ENCODE measurements at regions not wholly inside any gene's neighbourhood (a gene's known extent, or its start where the extent isn't known, plus 50 kb on each side); places are given as distances from the start of the nearest gene placed in this dataset.

DNA sequence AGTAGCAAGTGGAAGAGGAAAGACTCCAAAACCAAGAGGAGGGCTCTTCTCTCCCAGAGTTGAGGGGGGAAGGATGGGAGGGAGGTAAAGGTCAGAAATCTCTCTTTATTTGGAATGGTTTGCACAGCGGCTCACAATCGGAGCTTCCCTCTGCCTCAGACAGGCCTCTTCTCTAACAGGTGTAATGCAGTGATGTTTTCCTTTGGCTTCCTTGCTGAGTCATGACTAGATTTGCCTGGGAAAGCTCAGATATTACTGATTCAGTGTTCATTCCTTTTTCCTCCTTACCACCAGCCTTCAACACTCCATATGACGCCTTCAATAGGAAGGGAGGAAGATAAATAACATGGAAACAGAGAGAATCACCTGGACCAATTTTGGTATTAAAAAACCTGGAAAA, 136.6 kb downstream of the RNF152 start:
- no peak for DNase-seq

DNA sequence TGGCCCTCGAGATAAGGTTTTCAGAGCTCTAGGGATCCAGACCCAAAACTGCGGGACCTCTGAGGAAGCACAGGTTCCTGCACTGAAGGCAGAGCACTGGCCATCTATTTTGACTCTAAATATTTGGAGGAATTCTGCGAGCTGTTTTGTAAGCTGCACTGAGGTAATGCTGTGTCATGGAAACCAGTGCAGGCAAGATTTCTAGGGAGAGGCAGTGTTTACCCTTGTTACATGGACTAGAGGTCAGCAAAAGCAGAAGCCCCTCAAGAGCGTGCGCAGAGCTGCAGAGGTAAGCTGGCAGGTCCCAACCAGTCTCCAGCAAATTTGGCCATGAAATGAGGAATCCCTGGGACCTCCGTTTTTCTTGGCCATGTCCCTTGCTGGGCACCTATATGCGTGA, 137.3 kb downstream of the RNF152 start:
- DNase-seq: no peak

DNA sequence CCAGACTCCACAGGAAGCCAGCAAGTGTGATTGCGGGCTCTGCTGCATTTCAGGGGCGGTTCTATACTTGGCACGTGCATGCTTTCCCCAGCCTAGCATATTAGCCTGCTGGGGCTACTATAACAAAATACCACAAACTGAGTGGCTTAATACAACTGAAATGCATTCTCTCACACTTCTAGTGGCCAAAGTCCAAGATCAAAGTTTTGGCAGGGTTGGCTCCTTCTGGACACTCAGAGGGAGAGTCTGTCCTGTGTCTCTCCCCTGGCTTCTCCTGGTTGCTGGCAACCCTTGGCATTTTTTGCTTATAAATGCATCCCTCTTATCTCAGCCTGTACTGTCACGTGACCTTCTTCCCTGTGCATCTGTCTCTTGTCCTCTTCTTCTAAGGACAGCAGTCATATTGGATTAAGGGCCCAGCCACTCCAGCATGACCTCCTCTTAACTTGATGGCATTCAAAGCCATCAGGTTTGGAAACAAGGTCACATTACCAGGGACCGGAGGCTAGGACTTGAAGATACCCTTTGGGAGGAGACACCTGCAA, 138.7 kb downstream of the RNF152 start:
- DNase-seq: no peak

DNA sequence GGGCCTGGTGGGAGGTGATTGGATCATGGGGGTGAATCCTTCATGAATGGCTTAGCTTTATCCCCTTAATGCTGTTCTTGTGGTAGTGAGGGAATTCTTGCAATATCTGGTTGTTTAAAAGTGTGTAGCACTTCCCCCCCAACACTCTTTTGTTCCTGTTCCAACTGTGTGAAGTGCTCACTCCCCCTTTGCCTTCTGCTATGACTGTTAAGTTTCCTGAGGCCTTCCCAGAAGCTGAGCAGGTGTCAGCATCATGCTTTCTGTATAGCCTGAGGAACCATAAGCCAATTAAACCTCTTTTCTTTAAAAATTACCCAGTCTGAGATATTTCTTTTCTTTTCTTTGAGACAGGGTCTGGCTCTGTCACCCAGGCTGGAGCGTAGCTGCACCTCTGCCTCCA, 139.4 kb downstream of the RNF152 start:
- no peak for DNase-seq

DNA sequence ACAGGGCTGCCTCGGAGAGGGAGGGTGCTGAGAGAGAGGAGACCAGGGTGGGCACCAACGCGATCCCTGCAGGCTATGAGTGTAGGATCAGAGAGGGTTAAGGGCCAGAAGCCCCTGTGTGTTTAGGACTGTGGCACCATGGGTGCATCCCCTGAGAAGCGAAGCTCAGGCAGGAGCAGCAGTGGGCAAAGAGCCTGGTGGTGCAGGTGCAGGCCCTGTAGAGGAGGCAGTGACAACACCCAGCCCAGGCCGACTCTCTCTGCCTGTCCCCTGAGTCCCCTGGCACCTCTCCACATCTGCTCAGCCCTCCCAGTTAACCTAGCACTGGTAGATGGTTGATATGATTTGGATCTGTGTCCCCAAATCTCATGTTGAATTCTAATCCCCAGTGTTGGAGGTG, 139.8 kb downstream of the RNF152 start:
- no peak for DNase-seq

DNA sequence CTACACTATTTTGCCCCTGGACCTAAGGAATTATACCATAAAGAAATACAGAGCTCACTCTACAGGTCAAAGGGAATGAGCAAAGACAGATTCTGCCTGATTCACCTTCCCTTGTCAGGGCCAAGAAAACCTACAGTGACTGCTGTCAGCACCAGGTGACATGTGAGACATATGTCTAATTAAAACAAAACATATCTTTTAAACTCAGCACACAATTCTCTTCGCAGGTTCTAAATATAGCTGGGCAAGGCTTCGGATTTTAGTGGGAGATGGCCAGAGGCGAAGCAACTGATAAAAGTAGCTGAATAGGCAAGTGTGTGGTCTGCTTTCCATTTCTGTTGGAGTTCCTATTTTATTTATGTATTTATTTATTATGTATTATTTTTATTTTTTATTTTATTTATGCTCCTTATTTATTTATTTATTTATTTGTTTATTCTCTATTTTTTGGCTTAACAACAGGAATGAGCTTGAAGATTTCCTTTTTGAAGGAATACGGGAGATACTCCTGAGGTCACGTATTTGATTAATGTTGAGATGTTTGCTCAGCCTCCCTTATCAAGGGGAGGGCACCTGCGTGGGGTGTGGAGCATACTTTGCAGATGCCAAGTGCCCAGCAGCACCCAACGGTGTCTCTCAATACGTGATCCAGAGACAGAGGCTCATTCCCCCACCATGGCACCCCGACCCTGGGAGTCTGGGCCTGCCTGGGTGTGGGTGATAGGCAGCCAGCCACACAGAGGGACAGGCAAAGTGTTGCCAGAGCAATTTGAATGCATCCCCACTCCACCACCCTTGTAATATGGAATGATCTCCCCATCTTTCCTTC, 141.8 kb downstream of the RNF152 start:
- no peak for DNase-seq

DNA sequence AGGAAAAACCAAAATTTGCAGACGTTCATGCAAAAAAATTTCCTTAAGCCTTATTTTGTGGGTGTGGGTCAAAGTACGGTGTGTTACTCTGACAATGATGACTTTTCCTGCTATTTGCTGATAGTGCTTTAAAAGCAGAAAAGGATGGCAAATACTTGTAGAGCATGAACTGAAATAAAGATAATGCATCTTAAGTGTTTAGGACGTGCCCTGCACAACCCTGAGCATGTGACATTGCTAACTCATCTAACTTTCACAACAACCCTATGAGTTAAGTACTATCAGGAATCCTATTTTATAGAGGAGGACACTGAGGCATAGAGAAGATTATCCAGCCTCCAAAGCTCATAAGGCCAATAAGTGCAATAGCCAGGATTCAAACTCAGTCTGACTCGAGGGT, 143.3 kb downstream of the RNF152 start:
- no peak for DNase-seq

DNA sequence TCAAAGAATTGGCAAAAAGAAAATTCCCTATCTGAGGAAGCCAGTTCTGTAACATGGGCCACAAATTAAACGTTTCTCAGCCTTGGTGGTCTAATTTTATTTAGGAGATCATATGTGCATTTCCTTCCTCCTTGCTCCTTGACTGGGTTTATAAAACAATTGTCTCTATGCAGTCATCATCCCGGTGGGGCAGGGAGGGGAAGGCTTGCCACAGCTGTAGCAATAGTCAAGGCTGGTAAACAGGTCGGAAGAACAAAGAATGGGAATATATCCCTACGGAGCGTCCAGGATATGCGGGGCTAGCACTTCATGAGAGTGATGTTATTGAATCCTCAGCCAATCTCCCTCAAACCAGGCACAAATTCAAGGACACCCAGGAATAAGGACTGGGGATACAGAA, 143.8 kb downstream of the RNF152 start:
- DNase-seq: no peak

DNA sequence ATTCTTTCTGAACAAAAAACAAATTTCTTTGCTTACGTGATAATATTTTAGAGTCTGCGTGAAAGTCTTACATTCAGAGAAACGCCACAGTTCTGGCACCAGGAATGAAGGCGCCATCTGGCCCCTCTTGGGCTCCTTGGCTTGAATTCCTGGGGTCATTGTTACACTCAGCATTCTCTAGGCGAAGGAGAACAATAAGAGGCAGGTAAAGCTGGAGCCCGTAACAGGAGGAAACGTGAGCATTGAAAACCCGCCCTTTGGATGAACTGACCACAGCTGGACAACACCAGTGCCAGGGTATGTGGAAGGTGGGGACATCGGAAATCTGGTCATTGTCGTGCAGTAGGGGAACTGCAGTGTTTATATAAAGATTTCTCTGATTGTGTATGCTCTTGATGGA, 144.8 kb downstream of the RNF152 start:
- peak in 1 of 2 donors; percentile 40 for DNase-seq

DNA sequence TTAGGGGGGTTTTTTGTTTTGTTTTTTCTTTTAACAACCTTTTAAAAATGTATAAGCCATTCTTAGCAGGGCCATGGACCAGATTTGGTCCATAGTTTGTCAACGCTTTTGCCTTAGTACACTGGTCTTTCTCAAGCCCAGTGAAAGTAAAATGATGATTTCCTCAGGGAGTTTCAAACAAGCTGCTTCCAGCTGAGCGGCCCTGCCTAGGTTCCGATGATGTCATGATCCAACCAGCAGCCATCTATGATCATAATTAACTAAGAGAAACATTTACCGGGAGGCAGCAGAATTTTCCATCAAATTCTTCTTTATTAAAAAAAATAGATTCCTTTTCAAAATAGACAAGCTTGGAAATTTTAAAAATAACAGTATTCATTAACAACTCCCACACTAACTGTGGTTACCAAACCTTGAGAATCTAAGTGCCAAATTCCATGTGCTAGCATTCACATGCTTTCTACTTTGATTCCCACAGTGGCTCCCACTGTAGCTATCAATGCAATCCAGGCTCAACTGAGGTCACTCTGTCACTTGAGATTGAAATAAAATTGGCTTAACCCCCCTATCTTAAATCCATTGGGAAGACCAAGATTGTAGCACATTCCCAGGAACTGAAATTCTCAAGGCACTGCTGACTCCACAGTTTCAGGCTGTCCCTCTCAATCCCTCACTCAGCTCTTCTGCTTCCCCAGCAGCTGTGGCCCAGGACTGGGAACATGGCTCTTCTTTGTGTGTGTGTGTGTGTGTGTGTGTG, 148.9 kb downstream of the RNF152 start:
- DNase-seq: no peak

DNA sequence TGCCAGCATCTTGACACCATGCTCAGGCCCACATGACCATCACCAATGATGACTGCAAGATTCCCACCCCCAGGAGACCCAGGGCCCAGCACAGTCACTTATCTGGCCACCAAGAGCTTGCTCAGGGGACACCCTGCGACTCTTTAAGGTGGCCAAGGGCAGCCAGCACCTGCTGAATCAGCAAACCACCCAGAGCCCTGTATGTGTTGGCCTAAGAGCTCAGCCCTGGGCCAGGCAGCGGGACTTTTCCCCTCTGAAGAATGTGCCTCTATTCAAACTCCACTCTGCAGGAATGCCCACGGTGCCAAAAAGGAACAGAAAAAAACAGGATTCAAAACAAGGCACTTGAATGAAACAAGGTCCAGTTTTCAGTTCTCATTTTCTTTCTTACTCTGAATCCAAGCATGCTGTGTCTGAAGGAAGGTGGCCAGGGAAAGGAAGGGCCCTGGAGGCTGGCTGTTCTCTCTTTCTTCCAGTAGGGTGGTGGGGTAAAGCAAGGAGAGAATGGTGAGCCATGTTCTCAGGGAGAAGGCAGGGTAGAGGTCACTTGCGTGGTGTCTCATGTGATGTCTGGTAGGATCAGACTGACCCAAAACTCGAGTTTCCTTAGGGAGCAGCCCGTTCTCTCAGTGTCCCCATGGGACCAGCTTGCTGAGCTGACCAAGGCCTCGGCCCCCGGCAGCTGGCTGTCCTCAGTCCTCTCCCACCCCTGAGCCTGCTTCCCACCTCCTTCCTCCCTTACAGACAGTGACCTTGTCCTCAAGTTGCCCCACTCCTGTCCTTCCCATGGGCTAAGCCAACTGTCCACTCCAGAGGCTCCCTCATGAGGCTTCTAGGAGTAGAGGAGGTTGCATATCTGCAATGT, 150.0 kb downstream of the RNF152 start:
- DNase-seq: no peak

DNA sequence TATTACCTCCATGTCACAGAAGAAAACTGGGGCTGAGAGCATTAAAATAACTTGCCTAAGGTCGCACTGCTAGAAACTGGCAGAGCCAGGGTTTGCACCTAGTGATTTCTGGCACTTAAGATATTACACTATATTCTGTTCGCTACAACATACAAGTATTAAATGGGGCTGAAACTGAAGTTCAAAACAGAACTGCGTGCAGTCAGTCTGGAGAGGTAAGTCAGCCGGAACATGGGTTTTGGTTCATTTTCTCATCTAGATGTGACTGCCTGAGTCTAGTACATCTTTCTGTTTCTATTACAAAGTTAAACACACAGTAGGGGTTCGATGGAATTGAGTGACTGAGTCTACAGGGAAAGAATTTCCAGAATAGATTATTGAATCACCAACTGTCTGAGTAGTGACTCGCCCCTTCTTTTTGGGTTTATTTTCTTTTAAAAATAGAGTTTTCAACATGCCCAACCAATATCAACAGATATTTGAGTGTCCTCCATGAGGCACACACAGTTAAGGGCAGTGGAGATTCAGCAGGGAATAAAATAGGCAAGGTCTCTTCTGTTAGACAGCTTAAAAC, 150.8 kb downstream of the RNF152 start:
- no peak for DNase-seq

DNA sequence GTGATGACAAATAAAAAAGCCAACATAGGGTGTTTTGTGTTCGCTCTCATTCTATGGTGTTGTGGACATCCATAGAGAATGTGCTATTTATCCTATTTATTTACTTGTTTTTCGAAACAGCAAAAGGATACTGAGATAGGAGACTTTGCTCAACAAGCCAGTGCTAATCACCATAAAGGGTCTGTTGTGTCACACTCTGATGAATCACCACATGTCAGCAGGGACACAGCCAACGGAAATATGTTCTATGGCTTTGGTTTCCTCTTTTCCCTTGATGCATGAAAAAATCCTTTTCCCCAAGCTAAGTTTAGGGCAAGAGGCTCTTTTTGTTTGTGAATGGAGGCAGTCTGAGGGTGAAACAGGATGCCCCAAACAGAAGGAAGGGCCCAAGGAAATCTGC, 154.3 kb downstream of the RNF152 start:
- no peak for DNase-seq

DNA sequence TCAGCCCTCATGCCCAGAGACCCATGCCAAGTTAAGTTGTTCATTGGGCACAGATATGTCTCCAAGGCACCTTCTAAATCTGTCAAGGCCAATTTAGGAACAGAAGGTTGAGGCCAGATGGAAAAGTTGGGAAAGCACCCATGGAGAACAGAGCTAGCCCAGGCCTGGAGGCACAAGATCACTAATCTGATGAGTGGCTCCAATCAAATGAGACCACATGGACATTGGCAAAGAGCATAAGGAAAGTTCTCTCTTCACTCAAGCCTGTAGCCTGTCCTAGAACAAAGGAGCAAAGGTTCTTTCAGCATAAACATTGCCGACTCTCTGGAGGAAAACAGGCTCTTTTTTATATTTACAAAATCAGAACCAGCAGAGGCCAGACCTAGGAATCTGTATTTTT, 154.8 kb downstream of the RNF152 start:
- no peak for DNase-seq

DNA sequence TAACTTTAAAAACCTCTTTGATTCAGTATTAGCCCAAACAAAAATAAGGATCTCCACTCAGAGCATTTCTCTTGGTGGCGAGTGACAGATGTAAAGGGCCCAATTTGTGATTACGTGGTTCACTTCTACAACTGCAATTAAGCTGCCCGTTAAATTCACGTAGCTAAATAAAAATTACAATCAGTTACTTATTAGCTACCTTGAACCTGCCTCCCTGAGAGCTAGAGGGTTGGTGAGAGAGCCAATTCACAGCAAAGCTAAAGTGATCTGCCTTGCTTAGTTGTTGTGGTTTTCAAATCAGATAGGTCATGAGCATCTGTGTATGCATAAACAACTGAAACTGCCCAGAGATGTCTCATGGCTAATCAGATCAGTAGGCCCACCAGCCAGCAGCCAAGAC, 156.7 kb downstream of the RNF152 start:
- no peak for DNase-seq

DNA sequence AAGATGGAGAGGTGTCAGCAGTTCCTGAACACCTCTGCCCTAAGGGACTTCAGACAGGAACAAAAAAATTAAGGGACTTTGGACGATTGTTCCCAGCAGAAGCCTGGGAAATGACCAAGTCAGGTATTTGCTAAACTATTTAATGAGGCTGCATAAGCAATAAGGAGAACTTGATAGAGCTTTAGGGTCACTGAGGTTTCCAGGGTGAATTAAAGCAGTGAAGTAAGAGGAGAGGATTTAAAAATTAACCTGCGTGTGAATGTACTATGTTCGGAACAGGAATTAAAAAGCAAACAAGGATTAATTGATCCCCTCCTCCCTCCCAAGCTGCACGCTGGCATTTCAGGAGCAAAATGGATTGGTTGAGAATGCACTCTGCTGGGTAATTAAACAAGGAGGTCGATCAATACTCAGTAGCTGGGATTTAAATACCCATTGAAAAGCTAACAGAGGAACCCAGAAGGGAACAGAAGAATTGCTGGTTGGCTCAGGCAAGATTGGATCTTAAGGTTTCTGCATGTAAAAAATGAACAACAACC, 157.2 kb downstream of the RNF152 start:
- no peak for DNase-seq

DNA sequence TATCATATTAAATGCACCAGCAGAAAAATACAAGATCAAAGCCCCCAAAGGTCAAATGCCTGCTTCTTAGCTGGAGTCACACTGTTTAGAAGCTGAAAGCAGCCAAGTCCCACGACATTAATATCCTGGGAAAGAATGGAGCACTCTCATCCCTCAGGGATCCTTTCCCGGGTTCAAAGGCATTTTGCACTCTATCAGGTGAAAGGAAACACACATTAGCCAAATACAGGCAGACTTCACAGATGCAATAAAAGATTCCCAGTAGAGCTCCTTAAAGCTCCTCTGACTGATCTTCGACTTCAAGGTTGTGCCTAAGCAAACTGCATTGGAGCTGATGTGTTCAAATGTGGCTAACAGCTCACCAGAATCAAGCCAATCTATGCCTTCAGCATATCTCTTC, 158.4 kb downstream of the RNF152 start:
- DNase-seq: no peak

DNA sequence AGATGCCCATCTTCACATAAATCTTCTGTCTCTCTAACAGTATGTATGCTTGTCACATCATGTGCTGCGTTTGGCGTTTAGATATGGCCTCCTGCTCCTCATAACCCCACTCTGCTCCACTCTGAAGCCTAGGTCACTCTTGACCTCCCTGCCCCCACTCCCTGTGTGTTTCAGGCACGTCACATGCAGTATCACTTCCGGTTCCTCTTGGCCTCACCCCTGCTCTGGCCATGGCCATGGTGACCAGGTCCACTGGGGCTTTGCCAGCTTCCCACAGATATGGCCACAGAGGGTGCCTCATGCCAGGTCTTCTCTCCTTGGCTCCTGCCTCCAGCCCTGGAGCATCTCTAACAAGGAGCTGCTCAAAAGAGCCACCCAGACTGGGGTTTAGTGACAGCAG, 160.0 kb downstream of the RNF152 start:
- no peak for DNase-seq

DNA sequence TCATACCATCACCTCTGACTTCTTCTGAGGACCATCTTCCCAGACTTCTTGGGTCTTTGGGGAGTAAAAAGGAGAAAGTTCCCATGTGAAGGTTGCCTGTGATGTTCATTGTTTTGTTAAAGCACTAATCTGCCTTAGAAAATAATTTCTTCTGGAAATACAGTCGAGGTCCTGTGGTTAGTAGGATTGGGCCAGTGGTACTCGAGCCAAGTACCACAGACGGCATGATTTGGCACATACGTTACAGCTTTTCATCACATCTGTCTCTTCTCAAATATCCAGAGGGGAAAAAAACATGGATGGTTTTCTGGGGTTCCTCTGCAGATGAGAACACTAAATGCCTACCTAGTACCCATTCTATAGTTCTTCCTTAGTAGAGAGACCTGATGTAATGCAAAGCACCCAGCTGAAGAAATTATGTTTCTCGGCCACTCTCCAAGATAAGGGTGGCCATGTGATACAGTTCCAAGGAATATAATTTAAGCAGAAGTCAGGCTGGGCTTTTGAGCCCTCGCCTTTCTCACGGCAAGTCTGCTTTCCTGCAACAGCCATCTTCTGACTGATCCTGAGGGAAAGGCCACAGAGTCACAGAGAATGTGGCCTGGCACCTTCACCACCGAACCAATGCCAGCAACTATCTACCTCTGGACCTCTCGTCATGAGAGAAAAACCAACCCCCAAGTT, 161.0 kb downstream of the RNF152 start:
- no peak for DNase-seq

DNA sequence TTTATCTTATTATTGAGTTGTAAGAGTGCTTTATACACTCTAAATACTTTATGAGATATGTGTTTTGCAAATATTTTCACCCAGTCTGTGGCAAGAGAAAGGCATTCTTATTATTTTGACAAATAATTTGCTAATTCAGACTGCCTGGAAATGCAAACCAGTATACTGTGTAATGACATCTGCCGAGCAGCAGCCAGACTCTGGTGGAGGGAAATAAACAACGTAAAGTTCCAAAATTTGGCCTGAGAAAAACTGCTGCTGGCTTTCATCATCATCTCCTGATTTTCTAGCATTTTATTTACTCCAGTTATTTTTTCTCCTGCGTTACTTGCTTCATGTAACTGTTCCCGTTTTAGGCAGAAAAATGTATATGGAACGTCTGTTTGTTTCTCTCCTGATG, 161.6 kb downstream of the RNF152 start:
- peak; percentile 57 to 74 for DNase-seq

DNA sequence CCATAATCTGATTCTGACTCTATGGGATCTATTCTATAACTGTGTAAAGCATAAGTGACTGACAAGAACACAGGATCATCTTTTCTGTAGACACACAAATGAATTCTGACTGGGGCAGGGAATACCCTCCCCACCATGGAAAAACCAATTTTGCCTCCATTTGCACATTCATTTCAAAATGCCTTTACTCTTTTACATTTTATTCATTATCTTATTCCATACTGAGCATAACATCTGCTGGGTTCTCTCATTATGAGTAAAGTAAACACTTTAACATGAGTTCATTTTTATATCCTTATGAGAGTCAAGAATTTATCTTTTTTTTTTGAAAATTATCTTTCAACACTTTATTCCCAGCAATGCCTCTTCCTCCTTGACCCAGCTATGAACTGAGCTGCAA, 163.5 kb downstream of the RNF152 start:
- DNase-seq: no peak

Data from right lung (tissue), 2 donors.